ENCODE measurements at regions not wholly inside any gene's neighbourhood (a gene's known extent, or its start where the extent isn't known, plus 50 kb on each side); places are given as distances from the start of the nearest gene placed in this dataset.
"Not testable (repeated sequence)": the region's sequence is repeated elsewhere in the genome, so short reads cannot be mapped to it uniquely, and the experiment has no call there.

DNA sequence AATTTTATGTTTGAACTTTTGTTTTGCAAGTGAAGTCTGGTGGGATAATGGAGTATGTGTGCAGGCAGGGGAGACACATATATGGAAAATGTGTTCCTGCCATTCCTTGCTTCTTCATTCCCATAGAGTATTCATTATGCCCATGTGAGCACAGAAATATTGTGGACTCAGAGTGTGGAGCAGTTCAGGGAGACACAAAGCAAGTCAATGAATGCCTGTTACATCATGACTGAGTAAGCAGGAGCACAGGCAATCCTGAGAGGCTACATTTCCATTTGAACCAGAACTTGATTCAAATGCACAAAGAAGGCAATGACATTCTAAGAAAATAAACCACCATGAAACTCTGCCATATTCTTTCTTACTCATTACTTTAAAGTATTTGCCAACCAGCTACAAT, 990.5 kb downstream of the PRIM2 start:
- TF ChIP-seq EZH2 (IDR thresholded peaks at IDR 0.05; ENCODE audit: insufficient read depth, poor library complexity, severe bottlenecking); EZH2phosphoT487 (IDR thresholded peaks at IDR 0.05; ENCODE audit: insufficient read depth, low read depth): not testable (repeated sequence)
